OCI-LY7 (cell line): ENCODE measurements at regions not wholly inside any gene's neighbourhood (a gene's known extent, or its start where the extent isn't known, plus 50 kb on each side); places are given as distances from the start of the nearest gene placed in this dataset.

Source experiments
- BruUV-seq: library from RNA; stranded (reverse); fragments of 400-500 nt; replicated peaks from 2 replicates; lab custom pipeline; 2021; lab: Mats Ljungman, UMichigan
- CTCF ChIA-PET: fragments of 300-600 bp; sonication (Branson Sonifier 250); formaldehyde crosslinking; loops from one replicate; lab custom pipeline; 2022; ENCODE audit warnings: antibody characterized with exemption; ENCODE audit not compliant: unreplicated experiment; lab: Charles Lee
- POLR2A ChIA-PET: fragments of 300-600 bp; sonication (Branson Sonifier 250); formaldehyde crosslinking; loops from one replicate; lab custom pipeline; 2022; ENCODE audit warnings: antibody characterized with exemption; lab: Charles Lee
- DNase-seq: peaks from one replicate; pipeline ENCODE4 v3.0.0-alpha.2; 2015; ENCODE audit warnings: low spot score
- H2AFZ ChIP-seq: fragments of 200-600 bp; sonication (generic), shearing (Covaris generic); 2 replicates; pipeline ENCODE4 v1.6.1; 2014; ENCODE audit warnings: mild to moderate bottlenecking, antibody characterized with exemption, low read length, moderate library complexity
- H3K27ac ChIP-seq: fragments of 200-600 bp; sonication (generic); 2 replicates; pipeline ENCODE4 v1.5.1; 2014; ENCODE audit warnings: mixed run types, low read depth, mild to moderate bottlenecking, moderate library complexity, low read length, inconsistent platforms; ENCODE audit not compliant: poor library complexity, severe bottlenecking
- H3K36me3 ChIP-seq: fragments of 200-600 bp; sonication (generic); 2 replicates; pipeline ENCODE4 v1.6.1; 2014; ENCODE audit warnings: mild to moderate bottlenecking, antibody characterized with exemption, low read length, moderate library complexity, mixed read lengths; ENCODE audit not compliant: insufficient read depth
- H3K4me1 ChIP-seq: fragments of 200-600 bp; sonication (generic); 2 replicates; pipeline ENCODE4 v1.5.1; 2014; ENCODE audit warnings: mild to moderate bottlenecking, low read length; ENCODE audit not compliant: insufficient read depth, poor library complexity, severe bottlenecking
- H3K4me2 ChIP-seq: fragments of 200-600 bp; sonication (generic); 2 replicates; pipeline ENCODE4 v1.6.1; 2014; ENCODE audit warnings: mild to moderate bottlenecking, low read length
- H3K4me3 ChIP-seq: fragments of 200-600 bp; sonication (generic); 2 replicates; pipeline ENCODE4 v1.5.1; 2014; ENCODE audit warnings: mild to moderate bottlenecking, low read depth, low read length; ENCODE audit not compliant: poor library complexity, severe bottlenecking
- H3K79me2 ChIP-seq: fragments of 200-600 bp; sonication (generic); 2 replicates; pipeline ENCODE4 v1.6.1; 2016; ENCODE audit warnings: low read depth, mild to moderate bottlenecking, low read length, moderate library complexity, mixed read lengths; ENCODE audit not compliant: insufficient read depth
- H3K9me2 ChIP-seq: fragments of 200-600 bp; sonication (generic); 2 replicates; pipeline ENCODE4 v1.6.1; 2016; ENCODE audit warnings: mild to moderate bottlenecking, low read length, mixed read lengths; ENCODE audit not compliant: insufficient read depth
- H3K9me3 ChIP-seq: fragments of 200-600 bp; sonication (generic); 2 replicates; pipeline ENCODE4 v1.6.1; 2014; ENCODE audit warnings: mild to moderate bottlenecking, mixed run types, low read length, mixed read lengths
- H4K20me1 ChIP-seq: fragments of 200-600 bp; sonication (generic); 2 replicates; pipeline ENCODE4 v1.6.1; 2014; ENCODE audit warnings: mild to moderate bottlenecking, antibody characterized with exemption, low read length, moderate library complexity, mixed read lengths; ENCODE audit not compliant: insufficient read depth
- CTCF ChIP-seq: fragments of 200-600 bp; sonication (generic); conservative IDR thresholded peaks from 2 replicates; pipeline ENCODE4 v1.5.1; 2014; ENCODE audit warnings: mild to moderate bottlenecking, antibody characterized with exemption, low read length, moderate library complexity, mixed read lengths
- EZH2phosphoT487 ChIP-seq: fragments of 200-600 bp; sonication (generic); IDR thresholded peaks from 2 replicates; pipeline ENCODE4 v1.6.1; 2018; ENCODE audit warnings: low read depth, borderline replicate concordance, mild to moderate bottlenecking, mixed run types, antibody characterized with exemption, low read length, moderate library complexity, mixed read lengths
- intact Hi-C: fragments of 100-400 bp; cut with micrococcal nuclease; formaldehyde crosslinking; loops from one replicate; pipeline ENCODE4 v1.10.0; 2022; ENCODE audit not compliant: unreplicated experiment

- TF ChIP-seq CTCF = no peak
- no peak for TF ChIP-seq EZH2phosphoT487
- intact Hi-C loops = no loop called here
- no peak overlapping the region for H3K4me3 ChIP-seq
- no peak overlapping the region for H3K27ac ChIP-seq
- POLR2A ChIA-PET = interaction anchor here (1.1 to 1.5 kb wide), 2 partner anchors 13 to 23 kb away, joined by 3 to 4 read pairs; no protein-coding TSS in a partner anchor
- H2AFZ ChIP-seq = no peak overlapping the region
- H3K4me2 ChIP-seq = no peak overlapping the region
- no peaks in the 10 kb centered on the region for H3K36me3 ChIP-seq
- no TSS peak for BruUV-seq
- no peaks in the 10 kb centered on the region for H3K9me3 ChIP-seq
- no peaks in the 10 kb centered on the region for H4K20me1 ChIP-seq
- CTCF ChIA-PET = no interaction called here
- no peaks in the 10 kb centered on the region for H3K9me2 ChIP-seq
- no peaks in the 10 kb centered on the region for H3K79me2 ChIP-seq
- DNase-seq = no peak
- H3K4me1 ChIP-seq = no peaks in the 10 kb centered on the region
Measured at GRCh38 chr3:106930086-106930485, 447.2 kb upstream of the CCDC54 start.

- no peak for DNase-seq
Measured at GRCh38 chr3:106931904-106932303, 445.3 kb upstream of the CCDC54 start.

GRCh38 chr3:106936337-106936736 is 440.9 kb upstream of the CCDC54 start:
- no peak for DNase-seq
- no peaks in the 10 kb centered on the region for H3K4me1 ChIP-seq
- H4K20me1 ChIP-seq = no peaks in the 10 kb centered on the region
- TF ChIP-seq CTCF (no peak), EZH2phosphoT487 (no peak)
- no peaks in the 10 kb centered on the region for H3K36me3 ChIP-seq
- ChIA-PET CTCF (no interaction called here), POLR2A (no interaction called here)
- H3K4me2 ChIP-seq = no peak overlapping the region
- no peak overlapping the region for H3K4me3 ChIP-seq
- BruUV-seq = no TSS peak
- H3K79me2 ChIP-seq = no peaks in the 10 kb centered on the region
- H3K9me3 ChIP-seq = no peaks in the 10 kb centered on the region
- no peaks in the 10 kb centered on the region for H3K9me2 ChIP-seq
- no peak overlapping the region for H3K27ac ChIP-seq
- intact Hi-C loops = no loop called here
- H2AFZ ChIP-seq = no peak overlapping the region

More at GRCh38 chr3:106931904-106932303, 445.3 kb upstream of the CCDC54 start:
- no peaks in the 10 kb centered on the region for H3K36me3 ChIP-seq
- H2AFZ ChIP-seq = no peak overlapping the region
- H3K4me2 ChIP-seq = no peak overlapping the region
- H3K9me2 ChIP-seq = no peaks in the 10 kb centered on the region
- BruUV-seq = no TSS peak
- ChIA-PET POLR2A (no interaction called here), CTCF (no interaction called here)
- H3K9me3 ChIP-seq = no peaks in the 10 kb centered on the region
- H3K4me3 ChIP-seq = no peak overlapping the region
- H3K79me2 ChIP-seq = no peaks in the 10 kb centered on the region
- H3K27ac ChIP-seq = no peak overlapping the region
- H4K20me1 ChIP-seq = no peaks in the 10 kb centered on the region
- TF ChIP-seq EZH2phosphoT487 (no peak), CTCF (no peak)
- no peaks in the 10 kb centered on the region for H3K4me1 ChIP-seq
- intact Hi-C loops = no loop called here
